ENCODE measurements at regions not wholly inside any gene's neighbourhood (a gene's known extent, or its start where the extent isn't known, plus 50 kb on each side); places are given as distances from the start of the nearest gene placed in this dataset.
"Not testable (repeated sequence)": the region's sequence is repeated elsewhere in the genome, so short reads cannot be mapped to it uniquely, and the experiment has no call there.

DNA sequence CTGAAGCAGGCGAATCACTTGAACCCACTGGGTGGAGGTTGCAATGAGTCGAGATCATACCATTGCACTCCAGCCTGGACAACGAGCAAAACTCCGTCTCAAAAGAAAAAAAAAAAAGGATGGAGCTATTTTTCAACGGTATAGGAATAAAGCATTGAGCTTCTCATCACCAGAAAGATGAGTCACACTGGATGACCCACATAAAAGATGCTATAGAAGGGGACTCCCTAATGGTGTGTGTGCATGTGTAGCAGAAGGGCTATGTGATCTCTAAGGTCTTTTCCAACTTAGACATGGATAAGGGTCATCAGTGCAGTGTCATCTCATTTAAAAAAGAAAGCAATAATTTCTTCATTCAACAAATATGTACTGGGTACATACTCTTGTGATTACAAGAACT, 476.0 kb downstream of the MFSD1 start:
- no peak for DNase-seq

DNA sequence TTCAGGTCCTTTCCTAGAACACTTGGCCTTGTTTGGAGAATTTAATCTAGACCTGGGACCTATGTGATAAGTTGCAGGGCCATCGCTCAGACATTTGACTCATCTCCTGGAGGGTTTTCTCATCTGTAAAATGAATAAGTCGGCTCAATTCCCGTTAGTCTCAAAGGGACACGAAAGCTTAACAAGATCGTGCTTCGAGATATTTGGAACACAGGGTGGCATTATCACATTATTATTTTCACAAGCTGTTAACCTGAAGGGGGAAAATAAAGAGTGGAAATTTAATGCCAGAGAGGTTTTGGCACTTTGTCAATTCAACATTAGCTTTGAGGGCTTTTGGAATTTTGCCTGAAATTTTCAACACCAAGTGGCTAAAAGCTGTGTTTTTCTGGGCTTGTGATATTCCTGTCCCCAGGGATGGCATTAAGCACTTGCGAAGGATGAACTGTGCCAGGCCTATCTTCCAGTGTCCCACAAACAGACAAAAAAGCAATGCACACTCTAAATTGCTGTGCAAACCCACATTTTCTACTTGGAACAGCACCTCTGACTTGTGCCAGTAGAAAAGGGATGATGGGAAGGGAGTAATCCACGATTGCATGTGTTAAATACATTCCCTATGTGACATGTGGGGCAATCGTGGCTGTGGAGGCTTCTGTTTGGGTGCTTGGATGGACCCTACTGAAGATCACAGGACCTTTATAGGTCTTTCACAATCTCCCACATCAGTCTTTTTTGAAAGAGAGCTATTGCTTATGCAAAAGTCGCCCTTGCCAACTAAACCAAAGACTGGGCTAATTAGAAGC, 478.7 kb downstream of the MFSD1 start:
- no peak for DNase-seq

DNA sequence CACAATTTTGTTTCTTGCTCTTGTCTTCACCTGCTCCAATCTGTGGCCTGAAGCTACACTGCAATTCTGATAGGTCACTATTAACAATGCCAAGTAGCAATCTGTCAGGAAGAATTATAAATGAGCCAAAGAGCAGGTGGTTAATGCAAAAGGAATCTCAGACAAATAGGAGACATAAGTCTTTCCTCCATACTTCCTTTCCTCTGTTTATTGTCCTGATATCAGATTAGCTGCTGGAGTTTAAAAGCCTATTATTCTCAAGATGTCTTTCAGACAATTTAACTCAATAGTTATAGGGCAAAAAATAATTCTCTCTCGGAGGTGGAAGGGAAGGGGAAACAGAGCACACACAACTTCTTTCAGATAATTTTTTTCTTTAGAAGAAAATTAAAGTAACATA, 491.6 kb downstream of the MFSD1 start:
- DNase-seq = no peak

DNA sequence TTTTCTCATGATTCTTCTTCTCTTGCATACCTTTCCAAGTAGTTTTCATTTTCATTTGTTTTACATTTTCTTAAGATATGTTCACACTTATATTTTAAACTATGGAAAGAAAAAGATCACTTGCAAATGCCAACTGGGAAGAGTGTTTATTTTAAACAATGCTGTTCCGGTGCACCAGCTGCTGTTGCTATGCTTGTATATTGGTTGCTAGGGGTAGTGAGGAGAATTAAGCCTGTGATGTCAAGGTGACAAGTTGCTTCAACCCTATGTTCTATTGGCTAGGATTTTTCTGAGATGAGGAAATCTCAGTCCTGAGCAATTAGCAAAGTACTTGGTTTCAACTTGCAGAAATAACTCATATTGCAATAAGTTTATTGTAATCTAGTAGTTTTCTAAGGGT, 500.1 kb downstream of the MFSD1 start:
- DNase-seq = no peak

DNA sequence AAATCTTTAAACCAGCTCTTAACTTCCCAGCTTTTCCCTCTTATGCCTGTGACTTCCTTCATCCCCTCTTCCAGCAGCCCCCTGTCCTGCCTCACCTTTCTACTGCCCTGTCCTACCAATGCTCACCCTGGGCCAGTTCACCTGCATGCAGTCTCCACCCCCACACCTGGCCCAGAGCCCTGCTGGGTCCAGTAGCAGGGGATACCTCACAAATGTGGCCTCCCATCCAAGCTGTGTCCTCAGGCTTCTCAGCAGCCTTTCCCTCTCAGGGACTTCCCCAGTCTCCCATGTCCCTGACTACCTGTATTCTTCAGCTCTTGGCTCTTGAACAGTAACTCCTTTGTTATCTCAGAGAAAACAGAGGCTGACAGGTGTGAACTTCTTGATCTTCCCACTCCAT, 503.2 kb downstream of the MFSD1 start:
- no peak for DNase-seq

DNA sequence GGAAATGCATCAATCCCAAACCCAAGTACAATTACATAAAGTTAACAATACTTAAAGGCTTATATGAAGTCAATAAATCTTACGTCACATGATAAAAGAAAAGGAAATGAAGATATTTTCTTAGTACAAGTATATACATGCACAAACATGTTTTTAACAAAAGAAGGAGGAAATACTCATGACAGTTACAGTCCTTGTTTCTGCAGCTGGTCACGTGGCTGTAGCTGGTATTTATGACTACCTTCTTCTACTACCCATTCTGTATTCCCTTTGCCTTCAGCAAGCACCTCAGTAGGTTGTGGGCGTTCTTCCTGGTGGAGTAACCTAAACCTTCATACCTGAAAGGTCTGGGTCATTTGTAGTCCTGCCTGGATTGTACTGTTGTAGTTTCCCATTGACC, 514.9 kb downstream of the MFSD1 start:
- DNase-seq = not testable (repeated sequence)

DNA sequence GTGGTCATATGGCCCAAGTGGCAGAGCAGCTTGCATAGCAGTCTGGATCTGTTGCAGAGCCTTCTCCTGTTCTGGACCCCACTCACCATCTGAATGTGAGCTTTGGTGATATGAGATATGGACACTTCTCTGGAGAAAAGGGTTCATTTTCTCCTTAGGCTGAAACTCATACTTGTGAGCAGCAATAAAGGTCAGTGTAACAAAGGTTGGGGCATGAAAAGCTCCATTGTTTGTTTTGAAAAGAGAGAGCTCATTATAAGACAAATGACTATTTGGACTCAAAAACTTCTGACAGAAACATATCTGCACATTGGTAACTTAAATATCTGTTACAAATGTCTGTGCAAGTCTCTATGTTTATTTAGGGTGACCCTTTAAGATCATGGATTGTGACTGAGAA, 517.3 kb downstream of the MFSD1 start:
- no peak for DNase-seq

DNA sequence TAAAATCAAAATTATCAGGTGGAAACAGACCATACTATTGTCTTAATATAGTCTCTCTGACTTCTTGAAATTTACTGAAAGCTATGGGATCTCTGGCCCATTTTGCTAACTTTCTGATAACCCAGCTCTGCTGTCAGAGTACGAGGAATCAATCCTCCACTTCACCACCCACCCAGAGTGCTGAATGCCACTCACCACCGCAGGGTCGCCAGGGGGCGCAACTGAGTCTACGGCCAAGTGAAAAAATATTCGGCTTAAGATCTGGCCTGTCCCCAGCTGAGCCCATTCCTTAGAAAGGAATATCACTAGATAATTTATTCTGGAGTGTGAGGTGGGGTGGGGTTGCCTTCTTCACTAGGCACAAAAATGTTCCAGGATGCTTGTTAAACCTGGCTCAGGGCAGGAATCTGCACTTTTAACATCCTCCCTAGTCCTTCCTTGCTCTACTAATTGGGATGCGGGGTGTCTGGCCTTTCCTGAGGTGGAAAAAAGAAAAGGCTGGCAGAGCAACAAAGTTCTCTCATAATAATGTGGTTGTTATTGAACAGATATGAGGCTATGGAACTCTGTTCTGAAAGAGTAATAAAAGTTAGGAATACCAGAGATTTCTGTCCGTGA, 520.6 kb downstream of the MFSD1 start:
- peak; percentile 58 for DNase-seq

DNA sequence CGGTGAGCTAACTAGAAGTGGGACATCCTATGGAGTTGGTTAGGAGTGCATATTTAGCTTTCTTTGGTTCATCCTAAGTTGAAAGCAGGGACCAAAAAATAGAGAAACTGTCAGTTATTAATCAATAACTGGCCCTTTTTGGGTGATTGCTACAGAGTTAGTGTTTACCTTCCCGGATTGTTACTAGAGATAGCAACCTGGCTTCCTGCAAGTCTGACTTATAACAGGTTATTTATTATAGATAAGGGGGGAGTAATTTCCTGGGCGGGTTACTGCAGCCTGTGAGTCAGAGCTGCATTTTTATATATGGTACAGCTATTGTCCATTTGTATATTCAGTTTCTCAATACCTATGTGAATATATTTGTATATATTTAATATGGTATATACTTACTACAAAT, 522.0 kb downstream of the MFSD1 start:
- no peak for DNase-seq

DNA sequence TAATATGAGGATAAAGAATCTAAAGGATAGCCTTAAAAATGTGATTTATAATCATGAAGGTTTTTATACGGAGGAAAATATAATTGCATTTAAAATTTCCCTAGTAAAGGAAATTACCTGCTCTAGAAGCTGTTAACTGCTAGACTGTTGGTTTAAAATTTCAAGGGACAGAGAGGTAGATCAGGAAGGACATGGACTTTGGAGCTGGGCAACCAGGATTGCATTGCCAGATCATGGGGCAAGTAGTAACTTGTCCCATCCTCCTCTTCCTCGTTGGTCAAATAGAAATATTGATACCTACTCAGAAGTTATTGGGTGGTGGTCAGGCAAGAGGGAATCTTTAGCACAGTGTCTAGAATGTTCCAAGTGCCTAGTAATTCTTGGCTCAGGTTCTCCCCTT, 525.1 kb downstream of the MFSD1 start:
- DNase-seq = no peak

DNA sequence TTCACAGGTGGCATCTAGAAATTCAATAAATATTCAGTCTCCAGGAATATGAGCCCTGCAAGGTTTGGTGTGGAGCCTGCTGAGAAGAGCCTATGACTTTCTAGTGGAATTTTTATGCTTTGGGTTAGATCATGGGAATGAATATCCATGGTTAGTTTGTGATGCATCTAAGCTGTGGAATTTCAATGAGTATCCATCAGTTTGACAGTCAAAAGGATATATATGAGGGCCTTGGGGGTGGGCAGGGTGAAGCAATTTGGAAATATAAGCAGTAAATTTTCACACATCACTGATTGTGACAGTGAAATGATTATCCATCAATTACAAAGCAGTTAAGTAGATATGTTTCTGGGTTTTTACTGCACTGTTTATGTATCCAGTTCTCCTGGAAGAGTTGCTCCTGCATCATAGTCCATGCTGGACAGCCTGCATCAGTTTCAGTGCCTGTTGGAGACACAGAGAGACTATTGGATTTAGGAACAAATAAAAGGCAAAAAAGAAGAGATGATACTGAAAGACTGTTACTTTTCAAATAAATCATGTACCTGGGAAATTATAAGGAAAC, 530.8 kb downstream of the MFSD1 start:
- DNase-seq = no peak

DNA sequence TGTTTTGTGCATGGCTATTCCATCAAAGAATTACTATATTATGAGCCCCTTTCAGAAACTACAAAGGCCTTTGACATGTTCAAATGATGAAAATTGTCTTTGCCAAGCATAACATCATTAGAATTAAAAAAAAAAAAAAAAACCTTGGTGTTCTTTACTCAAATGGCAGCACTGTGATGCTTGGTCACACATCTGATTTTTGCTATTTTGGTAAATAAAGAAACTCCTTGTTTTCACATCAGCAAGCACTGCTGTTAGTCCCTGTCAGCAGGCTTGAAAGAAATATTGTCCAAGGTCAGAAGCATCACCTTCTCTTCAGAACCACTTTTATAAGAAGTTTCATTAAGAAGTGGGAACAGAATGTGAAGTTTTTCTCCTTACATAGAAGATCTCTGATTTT, 537.3 kb downstream of the MFSD1 start:
- DNase-seq = no peak

DNA sequence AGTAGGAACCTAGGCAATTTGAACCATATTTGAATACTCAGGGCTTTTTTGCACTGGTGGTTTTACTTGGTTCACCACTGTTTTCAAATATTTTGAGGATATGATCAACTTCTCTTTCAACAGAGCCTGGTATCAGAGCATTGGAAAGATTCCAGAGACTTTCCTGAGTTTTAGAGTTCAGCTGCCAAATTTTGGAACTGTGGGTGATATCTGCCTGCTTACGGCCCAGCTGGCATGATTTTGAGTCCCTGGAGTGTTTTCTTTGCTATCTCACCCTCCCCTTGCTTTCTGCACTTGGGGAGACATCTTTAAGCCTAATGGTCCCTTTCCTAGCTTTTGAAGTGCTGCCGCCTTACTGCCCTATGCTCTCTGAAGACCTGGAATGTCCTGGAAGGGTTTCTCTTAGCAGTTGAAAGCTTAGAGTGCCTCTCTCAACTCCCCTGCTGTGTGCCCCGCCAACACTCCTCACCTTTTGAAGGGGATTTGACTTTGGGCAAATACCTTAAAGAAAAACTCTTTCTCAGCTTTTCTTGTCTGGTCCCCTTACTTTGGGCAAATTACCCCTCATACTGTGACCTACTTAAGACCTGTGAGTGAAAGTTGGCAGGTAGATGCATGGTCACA, 539.1 kb downstream of the MFSD1 start:
- DNase-seq = no peak

DNA sequence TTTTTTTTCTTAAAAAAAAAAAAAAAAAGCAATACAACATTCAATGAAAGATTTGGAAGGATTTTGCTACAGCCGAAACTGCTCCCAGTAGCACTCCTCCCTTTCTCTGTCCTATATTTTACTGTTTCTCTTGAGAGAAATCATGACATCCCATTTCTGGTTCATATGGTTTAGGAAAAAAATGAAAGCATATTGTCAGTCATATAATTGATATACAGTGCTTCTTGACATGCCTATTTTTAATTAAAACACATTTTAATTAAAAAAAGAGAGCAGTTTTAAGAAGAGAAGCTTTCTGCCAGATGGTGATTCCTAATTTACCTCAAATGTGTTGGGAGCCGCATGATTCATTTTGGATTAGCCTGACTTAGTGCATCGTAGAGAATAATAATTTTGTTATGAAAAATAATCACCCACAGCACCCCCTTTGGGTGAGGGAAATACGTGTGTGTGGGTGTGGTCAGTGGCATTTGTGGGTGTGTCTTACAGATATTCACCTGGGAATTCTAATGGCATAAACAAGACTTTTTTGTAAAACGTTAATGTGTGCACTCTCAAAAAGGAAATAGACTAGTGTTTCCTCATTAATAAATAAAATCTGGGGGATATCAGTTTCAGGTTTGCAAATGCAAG, 544.5 kb downstream of the MFSD1 start:
- no peak for DNase-seq

DNA sequence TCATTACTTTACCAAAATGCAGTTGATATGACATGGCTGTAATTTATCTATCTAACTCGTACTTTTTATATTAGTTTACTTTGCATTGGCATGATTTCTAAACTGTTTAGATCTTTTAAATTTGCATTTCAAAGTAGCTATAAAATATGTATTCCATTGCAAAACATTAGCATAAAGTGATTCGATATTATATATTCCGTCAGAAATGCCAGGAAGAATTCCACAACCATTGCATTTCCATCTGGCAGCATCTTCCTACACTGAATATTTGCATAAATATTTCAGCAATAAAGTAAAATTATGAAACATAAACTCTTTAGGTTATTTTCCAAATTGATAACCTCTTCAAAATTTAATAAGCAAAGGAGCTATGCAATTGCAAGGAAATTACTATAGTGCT, 546.6 kb downstream of the MFSD1 start:
- DNase-seq = no peak

DNA sequence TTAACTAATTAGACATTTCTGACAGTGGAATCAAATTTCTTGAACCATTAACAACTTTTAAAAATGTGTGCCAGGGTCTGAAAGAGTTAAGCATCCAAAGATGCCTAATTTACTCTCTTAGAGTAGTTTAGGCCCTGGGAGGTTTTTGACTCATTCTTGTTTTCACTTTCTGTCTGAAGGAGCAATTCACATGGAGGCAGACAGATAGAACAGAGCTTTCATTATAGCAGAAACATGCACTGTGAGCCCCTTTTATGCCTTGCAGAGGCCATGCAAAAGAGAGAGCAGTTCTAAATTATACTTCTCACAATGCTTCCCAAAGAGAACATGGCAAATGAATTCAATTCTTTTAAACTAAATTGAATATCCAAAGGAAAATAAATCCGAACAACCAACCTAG, 554.8 kb downstream of the MFSD1 start:
- no peak for DNase-seq

DNA sequence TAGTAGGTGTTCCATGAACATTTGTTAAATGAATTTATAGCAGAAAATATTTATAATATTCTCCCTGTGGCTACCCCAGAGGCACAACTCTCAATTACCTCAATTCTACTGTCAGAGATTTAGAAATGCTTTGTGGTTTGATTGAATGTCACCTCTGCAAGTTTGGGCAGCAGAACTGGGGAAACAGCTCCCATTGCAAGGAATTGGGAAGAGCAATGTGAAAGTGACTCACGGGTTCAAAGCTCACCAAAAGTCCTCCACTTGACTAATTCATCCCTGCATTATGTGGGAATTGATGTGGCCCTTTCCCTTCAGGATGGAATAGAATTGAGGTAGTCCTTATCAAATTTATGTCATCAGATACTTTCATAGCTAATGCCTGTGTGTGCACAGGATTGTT, 562.7 kb downstream of the MFSD1 start:
- DNase-seq = no peak

DNA sequence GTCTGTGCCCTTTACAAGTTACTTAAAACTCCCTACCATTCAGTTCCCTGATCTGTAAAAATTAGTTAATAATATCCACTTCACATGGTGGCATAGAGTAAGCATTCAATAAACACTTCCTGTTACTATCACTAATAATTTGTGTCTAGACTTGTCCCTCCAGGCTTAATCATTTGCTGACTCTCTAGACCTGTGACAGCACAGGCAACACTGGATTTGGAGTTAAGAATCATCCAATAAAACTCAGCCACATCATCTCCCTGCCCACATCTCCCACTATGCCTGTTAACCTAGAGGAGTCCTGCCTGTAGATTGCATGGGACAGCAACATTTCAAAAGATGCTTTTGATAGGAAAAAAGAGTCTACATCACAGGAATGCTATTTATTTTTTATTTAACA, 564.6 kb downstream of the MFSD1 start:
- DNase-seq = no peak

DNA sequence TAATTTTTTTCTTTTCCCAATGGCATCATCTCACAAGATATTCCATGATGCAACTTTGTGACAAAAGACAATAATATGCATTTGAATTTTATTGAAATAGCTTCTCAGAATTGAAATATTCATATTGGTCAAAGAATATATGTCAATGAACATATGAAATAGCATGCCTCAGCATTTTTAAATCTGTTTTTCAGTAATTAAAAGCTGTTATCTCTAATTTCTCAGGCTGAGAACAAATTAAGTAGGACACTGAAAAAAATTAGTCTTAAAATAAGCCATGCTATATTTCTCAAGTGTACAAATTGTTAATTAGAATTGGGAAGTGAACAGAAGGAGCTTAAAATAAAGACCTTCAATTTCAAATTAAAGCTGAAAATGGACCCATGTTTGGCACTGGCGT, 570.1 kb downstream of the MFSD1 start:
- DNase-seq = no peak

DNA sequence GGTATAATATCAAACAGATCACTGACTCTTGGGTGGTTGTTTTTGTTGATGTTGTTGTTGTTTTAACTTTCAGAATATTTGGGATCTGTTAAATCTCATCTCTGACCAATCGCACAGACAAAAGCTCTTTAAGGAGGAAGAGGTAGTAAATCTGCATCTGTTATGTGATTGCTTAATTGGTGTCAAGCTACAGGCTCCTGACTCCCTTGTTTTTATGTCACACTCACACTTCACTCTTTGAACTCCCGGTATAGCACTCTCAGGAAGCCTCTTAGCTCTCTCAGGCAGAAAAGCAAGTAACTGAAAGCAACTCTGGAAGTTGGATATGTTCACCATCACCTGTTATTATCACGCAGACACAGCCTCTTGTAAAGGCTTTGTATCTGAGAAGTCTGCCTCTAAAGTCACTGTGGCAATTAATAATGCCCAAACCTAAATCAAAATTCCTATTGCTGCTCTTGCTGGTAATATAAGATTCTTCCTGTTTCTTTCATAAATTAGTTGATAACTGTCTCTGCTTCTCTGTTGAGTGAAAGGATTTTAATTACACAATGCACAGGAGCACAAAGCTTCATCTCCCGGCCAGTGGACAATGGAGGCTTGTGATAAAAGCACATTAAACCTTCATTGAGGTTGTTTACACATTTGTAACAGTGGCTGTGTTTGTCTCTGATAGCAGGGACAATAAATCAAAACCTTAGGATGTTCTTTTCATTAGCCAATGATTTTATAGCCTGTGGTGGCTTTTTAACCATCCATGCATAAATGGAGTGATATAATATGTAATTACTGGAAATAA, 576.7 kb downstream of the MFSD1 start:
- DNase-seq = no peak

DNA sequence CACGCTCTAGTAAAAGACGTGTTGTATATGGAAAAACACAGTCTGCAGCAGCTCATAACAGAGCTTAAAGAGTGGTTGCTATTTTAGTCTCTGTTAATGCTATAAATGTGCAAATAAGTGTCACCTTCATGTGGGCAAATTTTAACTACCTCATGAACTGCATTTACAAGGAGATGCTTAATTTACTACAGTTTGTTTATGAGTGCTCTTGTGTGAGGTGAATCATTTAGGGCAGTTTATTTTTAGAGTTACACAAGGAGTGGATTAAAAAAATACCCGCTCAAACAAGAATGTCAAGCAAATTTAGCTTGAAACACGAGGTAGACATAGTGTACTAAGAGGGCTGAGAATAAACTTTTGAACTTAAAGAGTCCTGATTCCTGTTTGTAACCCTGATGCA, 579.0 kb downstream of the MFSD1 start:
- DNase-seq = no peak

DNA sequence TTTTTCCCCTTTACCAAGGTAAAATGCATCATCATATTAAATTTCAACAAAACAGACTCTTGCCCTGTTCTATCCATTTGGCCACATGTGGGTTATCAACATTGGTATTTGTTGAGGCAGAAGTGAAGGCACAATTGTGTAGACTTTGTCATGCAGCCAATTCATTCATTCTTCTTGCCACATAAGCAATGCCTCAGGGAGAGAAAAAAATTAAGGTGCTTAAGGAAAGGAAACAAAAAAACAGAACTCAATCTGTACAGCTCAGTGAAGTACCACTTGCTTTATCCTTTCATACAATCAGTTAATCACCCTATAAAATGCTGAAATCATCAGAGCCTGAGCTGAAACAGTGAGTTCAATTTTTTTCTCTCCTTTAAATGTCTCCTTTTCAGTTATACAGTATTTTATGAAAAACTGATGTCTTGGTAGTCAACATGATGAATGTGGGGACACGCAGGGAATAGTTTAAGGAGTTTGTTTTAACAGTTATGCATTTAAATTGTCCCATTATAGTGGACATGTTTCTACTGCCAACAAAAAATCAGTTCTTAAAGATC, 588.9 kb downstream of the MFSD1 start:
- no peak for DNase-seq

Data from dermis blood vessel endothelial cell (primary cell).